K562 (cell line): ENCODE measurements at regions not wholly inside any gene's neighbourhood (a gene's known extent, or its start where the extent isn't known, plus 50 kb on each side); places are given as distances from the start of the nearest gene placed in this dataset.

ENCODE experiments used
- ATAC-seq: fragments of 200-7000 bp; cut with Tn5 transposase; 3 replicates; pipeline ENCODE4 v1.9.1; 2020; ENCODE audit warnings: moderate library complexity
- BruUV-seq: library from RNA; stranded (reverse); fragments of 400-500 nt; replicated peaks from 2 replicates; lab custom pipeline; 2021; lab: Mats Ljungman, UMichigan
- CTCF ChIA-PET: fragments of 300-600 bp; formaldehyde crosslinking; extraction: SDS; loops from one replicate; lab custom pipeline; 2021; ENCODE audit warnings: low intra/inter-chr PET ratio; lab: Yijun Ruan, JAX
- POLR2A ChIA-PET: fragments of 300-600, 350-650 bp; sonication (Branson Sonifier 250); formaldehyde crosslinking; extraction: SDS; loops from one replicate; lab custom pipeline; 2021; ENCODE audit warnings: antibody characterized with exemption, inconsistent platforms; lab: Yijun Ruan, JAX
- DNase-seq, 4 experiments: peaks; one replicate each; pipeline versions ENCODE4 v3.0.0 to v3.0.0-alpha.2; 2011 to 2018; ENCODE audit warnings: low spot score in 3 of 4, mixed read lengths in 3 of 4; ENCODE audit errors: extremely low read depth in 1 of 4
- FAIRE-seq: peaks from 2 replicates; lab custom pipeline; 2011; peaks lifted over from hg19 to GRCh38; lab: Jason Lieb, UNC
- H2AFZ ChIP-seq: 2 replicates; pipeline ENCODE4 v1.6.0; 2011; ENCODE audit warnings: low read depth, low read length, control low read depth, inconsistent platforms
- H3K27ac ChIP-seq: fragments of 200-600 bp; 3 replicates; pipeline ENCODE4 v1.8.0; 2011; ENCODE audit warnings: low read depth, mild to moderate bottlenecking, control low read depth, inconsistent platforms, low read length, moderate library complexity, mixed read lengths; ENCODE audit errors: extremely low read depth
- H3K27me3 ChIP-seq, 2 experiments: fragments of 300-600 bp in 1 of 2; 2 replicates in 1 of 2; 3 replicates in 1 of 2; pipeline versions ENCODE4 v1.6.0 to v1.8.0; 2011; ENCODE audit warnings: inconsistent platforms in 2 of 2, low read length in 2 of 2, mild to moderate bottlenecking in 1 of 2, mixed read lengths in 1 of 2, moderate library complexity in 1 of 2; ENCODE audit not compliant: control insufficient read depth in 2 of 2, insufficient read depth in 2 of 2
- H3K36me3 ChIP-seq: fragments of 300-600 bp; 3 replicates; pipeline ENCODE4 v1.8.0; 2011; ENCODE audit warnings: mild to moderate bottlenecking, low read length, inconsistent platforms; ENCODE audit not compliant: control insufficient read depth, insufficient read depth
- H3K4me1 ChIP-seq, 2 experiments: fragments of 200-600 bp in 1 of 2; replicated peaks in 1 of 2; 2 replicates in 1 of 2; 3 replicates in 1 of 2; pipeline versions ENCODE4 v1.5.1 to v1.8.0; 2011; ENCODE audit warnings: inconsistent platforms in 2 of 2, low read length in 2 of 2, mild to moderate bottlenecking in 1 of 2, mixed read lengths in 1 of 2, moderate library complexity in 1 of 2; ENCODE audit not compliant: control insufficient read depth in 2 of 2, insufficient read depth in 2 of 2
- H3K4me2 ChIP-seq: 2 replicates; pipeline ENCODE4 v1.6.1; 2011; ENCODE audit warnings: low read length, control low read depth, inconsistent platforms, mixed read lengths; ENCODE audit not compliant: insufficient read depth
- H3K4me3 ChIP-seq: fragments of 200-600 bp; sonication (generic), shearing (Covaris generic); 2 replicates; pipeline ENCODE4 v1.5.1; 2016; ENCODE audit warnings: control low read depth, inconsistent platforms
- H3K79me2 ChIP-seq: fragments of 200-600 bp; 3 replicates; pipeline ENCODE4 v1.8.0; 2011; ENCODE audit warnings: low read length, inconsistent platforms; ENCODE audit not compliant: control insufficient read depth, insufficient read depth
- H3K9ac ChIP-seq, 2 experiments: 2 replicates each; pipeline versions ENCODE4 v1.6.0 to v1.6.1; 2011; ENCODE audit warnings: low read depth in 2 of 2, low read length in 2 of 2, control low read depth in 1 of 2, inconsistent platforms in 1 of 2, mild to moderate bottlenecking in 1 of 2, mixed read lengths in 1 of 2; ENCODE audit not compliant: insufficient read depth in 1 of 2
- H3K9me1 ChIP-seq: one replicate; pipeline ENCODE4 v1.6.0; 2011; ENCODE audit warnings: inconsistent platforms, mild to moderate bottlenecking, low read length, moderate library complexity; ENCODE audit not compliant: control insufficient read depth, insufficient read depth
- H3K9me3 ChIP-seq: replicated peaks from 2 replicates; pipeline ENCODE4 v1.5.1; 2011; ENCODE audit warnings: low read depth, low read length, inconsistent platforms; ENCODE audit not compliant: control insufficient read depth, insufficient read depth
- H4K20me1 ChIP-seq: replicated peaks from 2 replicates; pipeline ENCODE4 v1.6.1; 2011; ENCODE audit warnings: low read length, inconsistent platforms, mixed read lengths; ENCODE audit not compliant: control insufficient read depth, insufficient read depth
- ARID1B ChIP-seq: fragments of 450-650 bp; IDR thresholded peaks from 2 replicates; pipeline ENCODE4 v1.6.1; 2016; ENCODE audit warnings: antibody characterized with exemption, mild to moderate bottlenecking, inconsistent platforms
- HMG20A ChIP-seq: fragments of 450-650 bp; formaldehyde crosslinking; conservative IDR thresholded peaks from 2 replicates; pipeline ENCODE4 v1.4.0; 2020; ENCODE audit warnings: mild to moderate bottlenecking, mixed read lengths
- MTF1 ChIP-seq: fragments of 250-450 bp; sonication (Bioruptor Pico); IDR thresholded peaks from 2 replicates; pipeline ENCODE4 v1.9.0; 2021; ENCODE audit warnings: moderate library complexity, mild to moderate bottlenecking, inconsistent platforms, borderline replicate concordance
- POU5F1 ChIP-seq: fragments of 150-350 bp; IDR thresholded peaks from 2 replicates; pipeline ENCODE4 v1.6.1; 2014; ENCODE audit warnings: borderline replicate concordance, low read length, low read depth, mild to moderate bottlenecking; ENCODE audit not compliant: partially characterized antibody
- PTTG1 ChIP-seq: fragments of 450-650 bp; IDR thresholded peaks from 2 replicates; pipeline ENCODE4 v1.6.1; 2016; ENCODE audit warnings: low read depth, mild to moderate bottlenecking, missing genetic modification characterization, missing compliant biosample characterization
- RAD21 ChIP-seq, 2 experiments: fragments of 250-450 bp in 1 of 2; fragments of 450-650 bp in 1 of 2; sonication (Bioruptor Pico) in 1 of 2; formaldehyde crosslinking in 1 of 2; IDR thresholded peaks in 1 of 2; conservative IDR thresholded peaks in 1 of 2; 2 replicates each; pipeline versions ENCODE4 v1.4.0 to v1.8.0; 2020 to 2022; ENCODE audit warnings: mild to moderate bottlenecking in 2 of 2, moderate library complexity in 1 of 2
- RBFOX2 ChIP-seq: fragments of 200-400 bp; formaldehyde crosslinking; IDR thresholded peaks from 2 replicates; pipeline ENCODE4 v1.6.1; 2017; ENCODE audit warnings: low read depth, mild to moderate bottlenecking, low read length, moderate library complexity
- STAG1 ChIP-seq: sonication (generic); formaldehyde crosslinking; IDR thresholded peaks from 2 replicates; pipeline ENCODE4 v1.5.0; 2020; ENCODE audit warnings: missing genetic modification reagents, borderline replicate concordance
- SUPT5H ChIP-seq: fragments of 450-650 bp; IDR thresholded peaks from 2 replicates; pipeline ENCODE4 v1.6.1; 2016
- TAF1 ChIP-seq: IDR thresholded peaks from 2 replicates; pipeline ENCODE4 v1.6.1; 2011; ENCODE audit warnings: mild to moderate bottlenecking, low read length, moderate library complexity; ENCODE audit not compliant: insufficient read depth, control insufficient read depth, severe bottlenecking; ENCODE audit errors: extremely low read depth
- TCF7 ChIP-seq: sonication (generic); IDR thresholded peaks from 2 replicates; pipeline ENCODE4 v1.6.1; 2016; ENCODE audit warnings: antibody characterized with exemption, borderline replicate concordance
- THAP12 ChIP-seq: fragments of 250-450 bp; sonication (Bioruptor Pico); IDR thresholded peaks from 2 replicates; pipeline ENCODE4 v1.9.0; 2021; ENCODE audit warnings: mild to moderate bottlenecking, inconsistent platforms
- XRCC4 ChIP-seq: IDR thresholded peaks from one replicate; pipeline ENCODE4 v1.6.1; 2011; ENCODE audit not compliant: insufficient read depth, insufficient read length; ENCODE audit errors: extremely low read depth
- ZC3H11A ChIP-seq: IDR thresholded peaks from 2 replicates; pipeline ENCODE4 v1.6.1; 2012; ENCODE audit warnings: low read depth, low read length, improper control_type of control experiment
- ZC3H8 ChIP-seq: fragments of 450-650 bp; IDR thresholded peaks from 2 replicates; pipeline ENCODE4 v1.6.1; 2017
- ZFP1 ChIP-seq: fragments of 450-650 bp; formaldehyde crosslinking; IDR thresholded peaks from 2 replicates; pipeline ENCODE4 v1.4.0; 2020; ENCODE audit warnings: mild to moderate bottlenecking, mixed read lengths
- ZKSCAN3 ChIP-seq: fragments of 250-450 bp; sonication (Bioruptor Pico); IDR thresholded peaks from 2 replicates; pipeline ENCODE4 v1.4.0; 2020
- ZNF354B ChIP-seq: fragments of 250-450 bp; sonication (Bioruptor Pico); IDR thresholded peaks from 2 replicates; pipeline ENCODE4 v1.4.0; 2020
- whole genome bisulfite sequencing: fragments of 100-300 bp; shearing (Covaris generic); methylation state at CpG from one replicate; pipeline ENCODE4 v1.1.6; 2016; ENCODE audit warnings: low coverage, mixed read lengths; ENCODE audit not compliant: insufficient coverage; ENCODE audit errors: missing lambda C conversion rate; 5-methylcytosine and 5-hydroxymethylcytosine counted together
- in situ Hi-C: fragments of 300-500 bp; cut with MboI; formaldehyde crosslinking; loops from 4 replicates; pipeline ENCODE4 v1.15.0; 2018; ENCODE audit warnings: inconsistent platforms, mixed read lengths
- intact Hi-C: fragments of 100-400 bp; cut with micrococcal nuclease; formaldehyde crosslinking; loops from 2 replicates; pipeline ENCODE4 v1.14.2; 2022

- POLR2A ChIA-PET, result interaction anchor here (1.2 kb wide), 1 partner anchor 208 kb away, joined by 3 read pairs; no protein-coding TSS in a partner anchor
- Histone ChIP-seq H3K4me1 (no peaks in the 10 kb centered on the region), H3K4me3 (no peak overlapping the region), H3K9ac (no peak overlapping the region), H3K9me3 (no peaks in the 10 kb centered on the region), H3K79me2 (no peaks in the 10 kb centered on the region), H3K27ac (no peak overlapping the region), H3K36me3 (no peaks in the 10 kb centered on the region), H2AFZ (no peak overlapping the region), H3K9me1 (no peaks in the 10 kb centered on the region), H3K27me3 (peaks cover 3 to 6% of the 10 kb centered on the region in 2 experiments; a peak in 2 of 5 replicates), H3K4me2 (no peak overlapping the region), H4K20me1 (no peaks in the 10 kb centered on the region)
- intact Hi-C loops (no loop called here), in situ Hi-C loops (no loop called here)
- DNase-seq (no peak), ATAC-seq (no peak), FAIRE-seq (no peak)
- CTCF ChIA-PET, result no interaction called here
- TF ChIP-seq ARID1B (no peak), PTTG1 (tag) (no peak), ZC3H8 (no peak), POU5F1 (no peak), RAD21 (CRISPR knock-in tag; conservative IDR thresholded peaks at IDR 0.05 in 1 of 2, IDR thresholded peaks at IDR 0.05 in 1 of 2) (no peak), ZC3H11A (no peak), ZFP1 (CRISPR knock-in tag) (no peak), ZNF354B (no peak), TAF1 (no peak), STAG1 (CRISPR knock-in tag) (no peak), THAP12 (CRISPR knock-in tag) (no peak), TCF7 (no peak), SUPT5H (no peak), HMG20A (CRISPR knock-in tag) (no peak), XRCC4 (no peak), RBFOX2 (no peak), ZKSCAN3 (no peak), MTF1 (CRISPR knock-in tag) (no peak)
- BruUV-seq, result no TSS peak
- 0% methylated on average over 2 of the region's 2 CpGs for WGBS
These were observed 119.5 kb upstream of the ANKRD1 start for GRCh38 chr10:91040343-91040742.
